HS-5 (cell line): ENCODE measurements at regions not wholly inside any gene's neighbourhood (a gene's known extent, or its start where the extent isn't known, plus 50 kb on each side); places are given as distances from the start of the nearest gene placed in this dataset.
A peak's percentile ranks its signal among the peaks of the same experiment; 100 is the strongest.

Experiments used
- DNase-seq: peaks from one replicate; pipeline ENCODE4 v3.0.0-alpha.2; 2012; ENCODE audit warnings: low read depth

GRCh38 chr7:17521437-17521836, 223.0 kb downstream of the AHR start:
- no peak for DNase-seq

GRCh38 chr7:17523813-17524739, 225.6 kb downstream of the AHR start:
- DNase-seq = no peak

- DNase-seq = no peak
Measured at GRCh38 chr7:17524746-17525145, 226.3 kb downstream of the AHR start.

GRCh38 chr7:17526621-17527020, 228.2 kb downstream of the AHR start:
- DNase-seq = no peak

- DNase-seq = no peak
Measured at GRCh38 chr7:17528636-17529035, 230.2 kb downstream of the AHR start.

GRCh38 chr7:17530244-17530643, 231.8 kb downstream of the AHR start:
- no peak for DNase-seq

- DNase-seq = no peak
Measured at GRCh38 chr7:17530741-17531421, 232.4 kb downstream of the AHR start.

GRCh38 chr7:17532861-17533404, 234.5 kb downstream of the AHR start:
- DNase-seq = peak; percentile 91

- no peak for DNase-seq
Measured at GRCh38 chr7:17534348-17534747, 235.9 kb downstream of the AHR start.

- no peak for DNase-seq
Measured at GRCh38 chr7:17535776-17536175, 237.3 kb downstream of the AHR start.

GRCh38 chr7:17544401-17544800, 245.9 kb downstream of the AHR start:
- no peak for DNase-seq

- DNase-seq = no peak
Measured at GRCh38 chr7:17545348-17545747, 246.9 kb downstream of the AHR start.

GRCh38 chr7:17546189-17546588, 247.7 kb downstream of the AHR start:
- no peak for DNase-seq

- peak; percentile 74 for DNase-seq
Measured at GRCh38 chr7:17546592-17546991, 248.1 kb downstream of the AHR start.

GRCh38 chr7:17548014-17548653, 249.7 kb downstream of the AHR start:
- no peak for DNase-seq

GRCh38 chr7:17549406-17549805, 251.0 kb downstream of the AHR start:
- DNase-seq = no peak

GRCh38 chr7:17552373-17552772, 253.9 kb downstream of the AHR start:
- no peak for DNase-seq

- DNase-seq = no peak
Measured at GRCh38 chr7:17552952-17553351, 254.5 kb downstream of the AHR start.

GRCh38 chr7:17554341-17555015, 256.0 kb downstream of the AHR start:
- DNase-seq = no peak

- no peak for DNase-seq
Measured at GRCh38 chr7:17556247-17556956, 257.9 kb downstream of the AHR start.

- DNase-seq = no peak
Measured at GRCh38 chr7:17557251-17557671, 258.8 kb downstream of the AHR start.
